ENCODE measurements at regions not wholly inside any gene's neighbourhood (a gene's known extent, or its start where the extent isn't known, plus 50 kb on each side); places are given as distances from the start of the nearest gene placed in this dataset.

DNA sequence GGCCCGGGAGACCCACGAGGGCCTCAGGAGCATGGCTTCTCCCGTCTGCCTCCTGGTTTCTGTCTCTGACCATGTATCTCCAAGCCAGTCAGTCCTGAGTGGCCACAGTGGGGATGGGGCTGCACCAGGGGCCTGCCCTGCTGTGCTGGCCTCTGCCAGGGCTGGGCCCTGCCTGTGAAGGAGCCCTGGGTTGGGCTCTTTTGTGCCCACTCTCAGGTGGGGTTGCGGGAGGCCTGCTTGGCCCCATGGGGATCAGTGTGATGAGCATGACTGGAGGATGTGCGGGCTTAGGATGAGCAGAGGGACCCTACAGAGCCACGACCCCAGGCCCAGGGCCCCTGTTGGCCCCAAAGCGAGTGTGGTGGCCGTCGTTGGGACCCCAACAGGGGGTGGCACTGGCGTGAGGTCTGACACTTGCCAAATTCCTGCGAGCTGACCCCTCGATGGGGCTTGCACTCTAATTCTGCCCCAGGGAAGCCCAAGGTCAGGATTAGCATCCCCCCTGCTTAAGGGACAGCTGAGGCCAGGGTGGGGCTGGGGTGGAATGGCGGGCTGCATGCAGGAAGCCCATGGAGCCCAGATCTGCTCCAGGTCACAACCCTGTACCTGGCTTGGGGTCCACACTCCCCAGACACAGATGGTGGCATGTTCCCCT, 90.0 kb upstream of the BHLHE23 start:
- no peaks in the 10 kb centered on the region for H3K9me2 ChIP-seq (ENCODE audit: insufficient read depth, low read length)
- no peaks in the 10 kb centered on the region for H3K4me1 ChIP-seq (ENCODE audit: insufficient read depth, low read length, poor library complexity, severe bottlenecking)
- no peak overlapping the region for H3K4me3 ChIP-seq (ENCODE audit: low read depth, low read length, poor library complexity, severe bottlenecking)
- no peak for DNase-seq (ENCODE audit: low spot score)
- no peak overlapping the region for H3K4me2 ChIP-seq (ENCODE audit: low read length)
- BruUV-seq (replicated peaks), result no TSS peak
- no peak overlapping the region for H2AFZ ChIP-seq (ENCODE audit: low read length)
- no peak for TF ChIP-seq EZH2phosphoT487 (IDR thresholded peaks at IDR 0.05; ENCODE audit: borderline replicate concordance, low read depth, low read length)
- TF ChIP-seq, protein P1, sequence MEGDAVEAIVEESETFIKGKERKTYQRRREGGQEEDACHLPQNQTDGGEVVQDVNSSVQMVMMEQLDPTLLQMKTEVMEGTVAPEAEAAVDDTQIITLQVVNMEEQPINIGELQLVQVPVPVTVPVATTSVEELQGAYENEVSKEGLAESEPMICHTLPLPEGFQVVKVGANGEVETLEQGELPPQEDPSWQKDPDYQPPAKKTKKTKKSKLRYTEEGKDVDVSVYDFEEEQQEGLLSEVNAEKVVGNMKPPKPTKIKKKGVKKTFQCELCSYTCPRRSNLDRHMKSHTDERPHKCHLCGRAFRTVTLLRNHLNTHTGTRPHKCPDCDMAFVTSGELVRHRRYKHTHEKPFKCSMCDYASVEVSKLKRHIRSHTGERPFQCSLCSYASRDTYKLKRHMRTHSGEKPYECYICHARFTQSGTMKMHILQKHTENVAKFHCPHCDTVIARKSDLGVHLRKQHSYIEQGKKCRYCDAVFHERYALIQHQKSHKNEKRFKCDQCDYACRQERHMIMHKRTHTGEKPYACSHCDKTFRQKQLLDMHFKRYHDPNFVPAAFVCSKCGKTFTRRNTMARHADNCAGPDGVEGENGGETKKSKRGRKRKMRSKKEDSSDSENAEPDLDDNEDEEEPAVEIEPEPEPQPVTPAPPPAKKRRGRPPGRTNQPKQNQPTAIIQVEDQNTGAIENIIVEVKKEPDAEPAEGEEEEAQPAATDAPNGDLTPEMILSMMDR (conservative IDR thresholded peaks at IDR 0.05; ENCODE audit: low read length), result no peak
- H3K27ac ChIP-seq (ENCODE audit: low read depth, low read length, poor library complexity, severe bottlenecking), result no peak overlapping the region
- ChIA-PET CTCF (ENCODE audit: unreplicated experiment) (no interaction called here), POLR2A (no interaction called here)
- H3K9me3 ChIP-seq (ENCODE audit: low read length), result no peaks in the 10 kb centered on the region
- no peaks in the 10 kb centered on the region for H3K79me2 ChIP-seq (ENCODE audit: insufficient read depth, low read depth, low read length)
- intact Hi-C loops (cut with micrococcal nuclease; ENCODE audit: unreplicated experiment), result no loop called here
- no peaks in the 10 kb centered on the region for H3K36me3 ChIP-seq (ENCODE audit: insufficient read depth, low read length)
- H4K20me1 ChIP-seq (ENCODE audit: insufficient read depth, low read length), result no peaks in the 10 kb centered on the region

DNA sequence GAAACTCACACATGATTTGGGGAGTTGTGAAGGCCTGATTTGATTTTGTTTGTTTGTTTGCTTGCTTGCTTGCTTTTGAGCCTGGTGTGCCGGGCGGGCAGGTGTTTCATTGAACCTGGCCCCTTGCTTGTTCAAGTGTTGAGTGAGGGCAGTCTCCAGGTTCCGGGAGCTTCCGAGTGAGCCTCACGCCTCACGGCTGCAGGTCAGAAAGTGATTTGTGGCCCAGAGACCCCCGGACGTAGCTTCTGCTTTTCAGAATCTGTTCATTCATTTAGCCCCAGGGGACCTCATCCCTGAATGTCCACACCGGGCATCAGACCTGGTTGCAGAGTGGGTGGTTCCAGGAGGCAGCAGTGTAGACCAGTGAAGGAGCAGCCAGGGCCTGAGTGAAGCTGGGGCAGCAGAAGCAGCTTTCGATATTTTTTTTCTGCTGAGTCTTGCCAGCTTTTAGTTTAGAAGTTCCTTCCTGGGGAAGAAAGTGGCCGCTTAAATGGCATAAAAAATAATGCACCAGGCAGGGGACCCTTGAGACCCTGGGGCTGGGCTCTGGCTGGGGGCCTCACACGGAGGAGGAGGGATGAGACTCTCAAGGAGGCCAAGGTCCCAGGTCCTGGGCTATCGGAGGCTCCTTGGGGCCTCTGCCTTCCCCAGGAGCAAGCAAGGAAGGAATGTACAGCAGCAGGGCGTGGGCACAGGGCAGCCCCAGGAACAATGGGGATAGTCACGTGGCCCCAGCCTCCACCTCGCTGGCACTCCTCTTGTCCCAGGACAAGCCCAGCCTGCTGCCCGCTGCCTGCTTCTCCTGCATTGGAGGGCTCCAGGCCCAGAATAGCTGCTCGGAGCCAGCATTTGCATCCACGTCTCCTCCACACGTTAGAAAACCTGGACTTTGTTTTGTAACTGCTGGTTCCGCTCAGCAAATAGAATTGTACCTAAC, 89.2 kb upstream of the BHLHE23 start:
- no peak for TF ChIP-seq EZH2phosphoT487 (IDR thresholded peaks at IDR 0.05; ENCODE audit: borderline replicate concordance, low read depth, low read length)
- TF ChIP-seq, protein P1 (conservative IDR thresholded peaks at IDR 0.05; ENCODE audit: low read length), result no peak
- Histone ChIP-seq H3K4me3 (ENCODE audit: low read depth, low read length, poor library complexity, severe bottlenecking) (no peak overlapping the region), H2AFZ (ENCODE audit: low read length) (no peak overlapping the region), H3K9me2 (ENCODE audit: insufficient read depth, low read length) (no peaks in the 10 kb centered on the region), H4K20me1 (ENCODE audit: insufficient read depth, low read length) (no peaks in the 10 kb centered on the region), H3K4me2 (ENCODE audit: low read length) (no peak overlapping the region), H3K9me3 (ENCODE audit: low read length) (no peaks in the 10 kb centered on the region), H3K36me3 (ENCODE audit: insufficient read depth, low read length) (no peaks in the 10 kb centered on the region), H3K27ac (ENCODE audit: low read depth, low read length, poor library complexity, severe bottlenecking) (no peak overlapping the region), H3K4me1 (ENCODE audit: insufficient read depth, low read length, poor library complexity, severe bottlenecking) (no peaks in the 10 kb centered on the region), H3K79me2 (ENCODE audit: insufficient read depth, low read depth, low read length) (no peaks in the 10 kb centered on the region)
- DNase-seq (ENCODE audit: low spot score), result no peak
- no TSS peak for BruUV-seq (replicated peaks)
- intact Hi-C loops (cut with micrococcal nuclease; ENCODE audit: unreplicated experiment), result no loop called here
- ChIA-PET CTCF (ENCODE audit: unreplicated experiment) (no interaction called here), POLR2A (interaction anchor here (0.6 kb wide), 1 partner anchor 14 kb away, joined by 3 read pairs; no protein-coding TSS in a partner anchor)
